GM04504 (cell line): ENCODE measurements at regions not wholly inside any gene's neighbourhood (a gene's known extent, or its start where the extent isn't known, plus 50 kb on each side); places are given as distances from the start of the nearest gene placed in this dataset.

Experiments used
- DNase-seq: peaks from one replicate; pipeline ENCODE4 v3.0.0-alpha.2; 2012; ENCODE audit warnings: low read depth

- DNase-seq: no peak
These were observed 65.0 kb upstream of the TES start for GRCh38 chr7:116145245-116145852.

GRCh38 chr7:116148108-116148507 lies 62.2 kb upstream of the TES start:
- no peak for DNase-seq

- no peak for DNase-seq
These were observed 61.7 kb upstream of the TES start for GRCh38 chr7:116148626-116149025.

- no peak for DNase-seq
These were observed 59.8 kb upstream of the TES start for GRCh38 chr7:116150588-116150987.

GRCh38 chr7:116152276-116152675 lies 58.1 kb upstream of the TES start:
- no peak for DNase-seq

GRCh38 chr7:116153050-116153449 lies 57.3 kb upstream of the TES start:
- no peak for DNase-seq

- no peak for DNase-seq
These were observed 50.6 kb upstream of the TES start for GRCh38 chr7:116159711-116160110.
